ENCODE measurements at regions not wholly inside any gene's neighbourhood (a gene's known extent, or its start where the extent isn't known, plus 50 kb on each side); places are given as distances from the start of the nearest gene placed in this dataset.

- TF ChIP-seq CTCF (IDR thresholded peaks at IDR 0.05) (no peak), POLR2A (IDR thresholded peaks at IDR 0.05) (no peak)
Measured at GRCh38 chr2:12381543-12382325, 335.0 kb upstream of the TRIB2 start.
